HepG2 (cell line): ENCODE measurements at regions not wholly inside any gene's neighbourhood (a gene's known extent, or its start where the extent isn't known, plus 50 kb on each side); places are given as distances from the start of the nearest gene placed in this dataset.

Experiments used
- ATAC-seq: fragments of 200-7000 bp; cut with Tn5 transposase; 3 replicates; pipeline ENCODE4 v1.9.1; 2020; ENCODE audit warnings: mild to moderate bottlenecking, moderate library complexity
- BruUV-seq: library from RNA; stranded (reverse); fragments of 400-500 nt; replicated peaks from 2 replicates; lab custom pipeline; 2021; lab: Mats Ljungman, UMichigan
- CTCF ChIA-PET: fragments of 300-600 bp; formaldehyde crosslinking; extraction: SDS; loops from one replicate; lab custom pipeline; 2021; ENCODE audit warnings: low total read pairs, inconsistent platforms, low intra/inter-chr PET ratio; lab: Yijun Ruan, JAX
- POLR2A ChIA-PET: fragments of 350-600 bp; sonication (Branson Sonifier 250); formaldehyde crosslinking; loops from one replicate; lab custom pipeline; 2020; ENCODE audit warnings: antibody characterized with exemption, inconsistent platforms; lab: Yijun Ruan, JAX
- DNase-seq: peaks from one replicate; pipeline ENCODE4 v3.0.0-alpha.2; 2015; ENCODE audit warnings: low spot score
- FAIRE-seq: peaks from 3 replicates; lab custom pipeline; 2011; peaks lifted over from hg19 to GRCh38; lab: Jason Lieb, UNC
- H2AFZ ChIP-seq: one replicate; pipeline ENCODE4 v1.6.1; 2011; ENCODE audit warnings: low read length, inconsistent platforms
- H3K27ac ChIP-seq: fragments of 300-600 bp; 3 replicates; pipeline ENCODE4 v1.8.0; 2011; ENCODE audit warnings: mixed run types, mild to moderate bottlenecking, mixed read lengths, low read length, inconsistent platforms; ENCODE audit not compliant: insufficient read depth; ENCODE audit errors: extremely low read length
- H3K27me3 ChIP-seq, 2 experiments: fragments of 200-600 bp in 1 of 2; 2 replicates in 1 of 2; 3 replicates in 1 of 2; pipeline versions ENCODE4 v1.6.0 to v1.8.0; 2011; ENCODE audit warnings: low read length in 2 of 2, mild to moderate bottlenecking in 2 of 2, moderate library complexity in 2 of 2, inconsistent platforms in 1 of 2; ENCODE audit not compliant: insufficient read depth in 2 of 2, control insufficient read depth in 1 of 2
- H3K36me3 ChIP-seq, 2 experiments: fragments of 200-600 bp in 1 of 2; replicated peaks in 1 of 2; 2 replicates in 1 of 2; 3 replicates in 1 of 2; pipeline versions ENCODE4 v1.5.1 to v1.8.0; 2011; ENCODE audit warnings: low read length in 2 of 2, inconsistent platforms in 1 of 2; ENCODE audit not compliant: insufficient read depth in 2 of 2, control insufficient read depth in 1 of 2
- H3K4me1 ChIP-seq: 2 replicates; pipeline ENCODE4 v1.5.1; 2012; ENCODE audit warnings: low read length, inconsistent platforms; ENCODE audit not compliant: insufficient read depth
- H3K4me2 ChIP-seq: 2 replicates; pipeline ENCODE4 v1.6.0; 2011; ENCODE audit warnings: low read depth, low read length, inconsistent platforms
- H3K4me3 ChIP-seq, 3 experiments: fragments of 200-600 bp in 1 of 3; sonication (generic), shearing (Covaris generic) in 1 of 3; replicated peaks in 1 of 3; 2 replicates each; pipeline ENCODE4 v1.5.1; 2011 to 2016; ENCODE audit warnings: low read length in 3 of 3, inconsistent platforms in 2 of 3, low read depth in 2 of 3, mild to moderate bottlenecking in 2 of 3, control low read depth in 1 of 3, mixed read lengths in 1 of 3; ENCODE audit not compliant: insufficient read depth in 1 of 3
- H3K79me2 ChIP-seq: one replicate; pipeline ENCODE4 v1.6.1; 2011; ENCODE audit warnings: low read length, inconsistent platforms; ENCODE audit not compliant: insufficient read depth
- H3K9ac ChIP-seq: 2 replicates; pipeline ENCODE4 v1.6.0; 2011; ENCODE audit warnings: mild to moderate bottlenecking, low read depth, low read length, inconsistent platforms; ENCODE audit not compliant: insufficient read depth
- H3K9me3 ChIP-seq: 2 replicates; pipeline ENCODE4 v1.5.1; 2012; ENCODE audit warnings: mild to moderate bottlenecking, low read length
- H4K20me1 ChIP-seq: 2 replicates; pipeline ENCODE4 v1.6.0; 2011; ENCODE audit warnings: inconsistent platforms, mild to moderate bottlenecking, low read length, moderate library complexity; ENCODE audit not compliant: insufficient read depth
- ARNT ChIP-seq: fragments of 450-650 bp; IDR thresholded peaks from 2 replicates; pipeline ENCODE4 v1.6.1; 2017
- ASH2L ChIP-seq: fragments of 300-600, 200-600 bp; sonication (generic); IDR thresholded peaks from 2 replicates; pipeline ENCODE4 v1.7.0; 2017; ENCODE audit warnings: low read depth, mild to moderate bottlenecking, moderate library complexity, mixed read lengths, low read length; ENCODE audit not compliant: insufficient read length
- CCDC6 ChIP-seq: sonication (generic); formaldehyde crosslinking; IDR thresholded peaks from 2 replicates; pipeline ENCODE4 v1.8.1; 2022; ENCODE audit warnings: mild to moderate bottlenecking, missing genetic modification reagents, moderate library complexity
- CREB1 ChIP-seq, 2 experiments: fragments of 450-650 bp in 1 of 2; IDR thresholded peaks; 2 replicates each; pipeline ENCODE4 v1.6.1; 2016 to 2017; ENCODE audit warnings: control low read depth in 1 of 2, mild to moderate bottlenecking in 1 of 2, missing compliant biosample characterization in 1 of 2, missing genetic modification characterization in 1 of 2
- ELF4 ChIP-seq: sonication (generic); formaldehyde crosslinking; IDR thresholded peaks from 2 replicates; pipeline ENCODE4 v1.5.0; 2020; ENCODE audit warnings: missing genetic modification reagents, mild to moderate bottlenecking, moderate library complexity, borderline replicate concordance
- GFI1 ChIP-seq: sonication (generic); formaldehyde crosslinking; IDR thresholded peaks from 2 replicates; pipeline ENCODE4 v1.5.0; 2020; ENCODE audit warnings: missing genetic modification reagents, mild to moderate bottlenecking, borderline replicate concordance
- HMG20A ChIP-seq: IDR thresholded peaks from 2 replicates; pipeline ENCODE4 v1.6.1; 2016; ENCODE audit warnings: borderline replicate concordance
- KLF12 ChIP-seq: sonication (generic); formaldehyde crosslinking; IDR thresholded peaks from 2 replicates; pipeline ENCODE4 v1.4.0; 2020; ENCODE audit warnings: missing genetic modification reagents, borderline replicate concordance
- THAP7 ChIP-seq: sonication (generic); formaldehyde crosslinking; IDR thresholded peaks from 2 replicates; pipeline ENCODE4 v1.8.1; 2023; ENCODE audit warnings: mild to moderate bottlenecking, missing genetic modification reagents
- ZBTB25 ChIP-seq: IDR thresholded peaks from 2 replicates; pipeline ENCODE4 v1.6.1; 2018; ENCODE audit warnings: missing genetic modification reagents
- WGBS: methylation state at CpG from one replicate; pipeline ENCODE4 v1.1.6; 2017; ENCODE audit warnings: low lambda C conversion rate; 5-methylcytosine and 5-hydroxymethylcytosine counted together
- in situ Hi-C: cut with HindIII; loops from 2 replicates; pipeline ENCODE4 v1.10.0; 2017; ENCODE audit warnings: low pct_unique_long_range_greater_than_20kb; ENCODE audit not compliant: extremely low pct_ligation_motif_present
- intact Hi-C: fragments of 100-400 bp; cut with micrococcal nuclease; formaldehyde crosslinking; loops from one replicate; pipeline ENCODE4 v1.10.0; 2022; ENCODE audit not compliant: unreplicated experiment

- TF ChIP-seq ASH2L, result no peak
- TF ChIP-seq CREB1 (IDR thresholded peaks at IDR 0.05), result no peak
- no peak for TF ChIP-seq CREB1 (CRISPR knock-in tag; IDR thresholded peaks at IDR 0.05)
- no peak for TF ChIP-seq HMG20A (CRISPR knock-in tag)
- TF ChIP-seq KLF12 (CRISPR knock-in tag), result no peak
- TF ChIP-seq ELF4 (CRISPR knock-in tag), result no peak
- TF ChIP-seq ZBTB25 (CRISPR knock-in tag), result no peak
- TF ChIP-seq THAP7, result no peak
- TF ChIP-seq GFI1 (CRISPR knock-in tag), result no peak
- TF ChIP-seq CCDC6 (CRISPR knock-in tag), result no peak
Measured at GRCh38 chr12:114263056-114263805, 142.7 kb downstream of the TBX5 start (continued).

- no peak for ATAC-seq
- BruUV-seq, result no TSS peak
- Histone ChIP-seq H3K4me2 (no peak overlapping the region), H3K36me3 (no peaks in the 10 kb centered on the region), H4K20me1 (no peaks in the 10 kb centered on the region), H3K4me3 (no peak overlapping the region), H3K4me1 (peaks cover 7% of the 10 kb centered on the region), H3K79me2 (no peaks in the 10 kb centered on the region), H3K9me3 (no peaks in the 10 kb centered on the region), H3K9ac (no peak overlapping the region), H3K27ac (no peak overlapping the region), H3K27me3 (no peaks in the 10 kb centered on the region), H2AFZ (no peak overlapping the region)
- ChIA-PET CTCF (no interaction called here), POLR2A (no interaction called here)
- no peak for FAIRE-seq
- WGBS, result 16% methylated on average over 4 of the region's 4 CpGs
- no peak for TF ChIP-seq ARNT
- in situ Hi-C loops, result no loop called here
- no peak for DNase-seq
- intact Hi-C loops, result no loop called here
Measured at GRCh38 chr12:114257687-114258086, 148.3 kb downstream of the TBX5 start.
